Neuronal stem cell (in vitro differentiated cells): ENCODE measurements at regions not wholly inside any gene's neighbourhood (a gene's known extent, or its start where the extent isn't known, plus 50 kb on each side); places are given as distances from the start of the nearest gene placed in this dataset.

ENCODE experiments used
- DNase-seq: peaks from one replicate; pipeline ENCODE4 v3.0.0-alpha.2; 2013; ENCODE audit warnings: low spot score
- H2AFZ ChIP-seq: one replicate; pipeline ENCODE4 v1.6.1; 2013; ENCODE audit warnings: mild to moderate bottlenecking, low read length, inconsistent platforms
- H2AK5ac ChIP-seq: 2 replicates; pipeline ENCODE4 v1.6.1; 2013; ENCODE audit warnings: low read depth, mild to moderate bottlenecking, inconsistent platforms, low read length, moderate library complexity, mixed read lengths
- H2BK120ac ChIP-seq: 2 replicates; pipeline ENCODE4 v1.6.1; 2013; ENCODE audit warnings: low read depth, mild to moderate bottlenecking, inconsistent platforms, low read length, moderate library complexity, mixed read lengths
- H2BK12ac ChIP-seq: one replicate; pipeline ENCODE4 v1.6.1; 2013; ENCODE audit warnings: low read length, inconsistent platforms
- H2BK15ac ChIP-seq: 2 replicates; pipeline ENCODE4 v1.6.1; 2013; ENCODE audit warnings: mild to moderate bottlenecking, low read length, inconsistent platforms, mixed read lengths
- H2BK5ac ChIP-seq: one replicate; pipeline ENCODE4 v1.6.1; 2013; ENCODE audit warnings: inconsistent platforms, mild to moderate bottlenecking, low read length, moderate library complexity
- H3K14ac ChIP-seq: one replicate; pipeline ENCODE4 v1.6.1; 2013; ENCODE audit warnings: low read length, inconsistent platforms
- H3K18ac ChIP-seq: 2 replicates; pipeline ENCODE4 v1.6.1; 2013; ENCODE audit warnings: low read length, inconsistent platforms
- H3K23ac ChIP-seq: 2 replicates; pipeline ENCODE4 v1.6.1; 2013; ENCODE audit warnings: low read depth, mild to moderate bottlenecking, mixed read lengths, low read length, inconsistent platforms; ENCODE audit not compliant: poor library complexity
- H3K27ac ChIP-seq: replicated peaks from 3 replicates; pipeline ENCODE4 v1.5.1; 2013; ENCODE audit warnings: low read length, inconsistent platforms
- H3K27me3 ChIP-seq, 3 experiments: 2 replicates each; pipeline ENCODE4 v1.6.1; 2013; ENCODE audit warnings: low read length in 3 of 3, mild to moderate bottlenecking in 2 of 3, inconsistent platforms in 1 of 3, low read depth in 1 of 3, mixed read lengths in 1 of 3, moderate library complexity in 1 of 3; ENCODE audit not compliant: control insufficient read depth in 3 of 3, insufficient read depth in 3 of 3
- H3K36me3 ChIP-seq, 2 donors: replicated peaks in 1 of 2; 2 replicates each; pipeline ENCODE4 v1.6.1; 2013; ENCODE audit warnings: low read length in 2 of 2; ENCODE audit not compliant: control insufficient read depth in 2 of 2, insufficient read depth in 2 of 2
- H3K4ac ChIP-seq: 2 replicates; pipeline ENCODE4 v1.6.1; 2013; ENCODE audit warnings: inconsistent platforms, mild to moderate bottlenecking, low read length, moderate library complexity
- H3K4me1 ChIP-seq, 2 donors: 1 replicate in 1 of 2; 2 replicates in 1 of 2; pipeline ENCODE4 v1.6.1; 2013; ENCODE audit warnings: low read length in 2 of 2, low read depth in 1 of 2; ENCODE audit not compliant: control insufficient read depth in 2 of 2, insufficient read depth in 1 of 2
- H3K4me2 ChIP-seq: one replicate; pipeline ENCODE4 v1.6.1; 2013; ENCODE audit warnings: mild to moderate bottlenecking, low read length, inconsistent platforms; ENCODE audit not compliant: insufficient read depth, poor library complexity, severe bottlenecking
- H3K4me3 ChIP-seq, 2 donors: 2 replicates each; pipeline ENCODE4 v1.5.1; 2013; ENCODE audit warnings: low read length in 2 of 2, mild to moderate bottlenecking in 2 of 2, inconsistent platforms in 1 of 2, moderate library complexity in 1 of 2
- H3K79me1 ChIP-seq: one replicate; pipeline ENCODE4 v1.6.1; 2013; ENCODE audit warnings: low read depth, mild to moderate bottlenecking, inconsistent platforms, low read length, moderate library complexity
- H3K9ac ChIP-seq: one replicate; pipeline ENCODE4 v1.6.1; 2013; ENCODE audit warnings: mild to moderate bottlenecking, low read depth, low read length, inconsistent platforms; ENCODE audit not compliant: poor library complexity
- H3K9me3 ChIP-seq, 2 donors: replicated peaks in 1 of 2; 2 replicates each; pipeline versions ENCODE3 to v1.6.1; 2013; ENCODE audit warnings: low read length in 2 of 2, mild to moderate bottlenecking in 2 of 2, inconsistent platforms in 1 of 2, low read depth in 1 of 2, mixed read lengths in 1 of 2, moderate library complexity in 1 of 2; ENCODE audit not compliant: control insufficient read depth in 2 of 2, insufficient read depth in 1 of 2
- H4K8ac ChIP-seq: one replicate; pipeline ENCODE4 v1.6.1; 2013; ENCODE audit warnings: low read depth, mild to moderate bottlenecking, inconsistent platforms, low read length, moderate library complexity
- H4K91ac ChIP-seq: one replicate; pipeline ENCODE4 v1.6.1; 2013; ENCODE audit warnings: low read length, low read depth, mild to moderate bottlenecking, inconsistent platforms; ENCODE audit not compliant: poor library complexity
- WGBS, 2 donors: extraction: QIAGEN DNeasy Blood & Tissue Kit; methylation state at CpG; one replicate each; pipeline ENCODE4 v1.1.7; 2013; ENCODE audit warnings: missing lambda C conversion rate in 2 of 2, mixed read lengths in 1 of 2; ENCODE audit not compliant: insufficient read length in 2 of 2, insufficient replicate concordance in 1 of 2; ENCODE audit errors: extremely low coverage in 2 of 2; 5-methylcytosine and 5-hydroxymethylcytosine counted together

DNA sequence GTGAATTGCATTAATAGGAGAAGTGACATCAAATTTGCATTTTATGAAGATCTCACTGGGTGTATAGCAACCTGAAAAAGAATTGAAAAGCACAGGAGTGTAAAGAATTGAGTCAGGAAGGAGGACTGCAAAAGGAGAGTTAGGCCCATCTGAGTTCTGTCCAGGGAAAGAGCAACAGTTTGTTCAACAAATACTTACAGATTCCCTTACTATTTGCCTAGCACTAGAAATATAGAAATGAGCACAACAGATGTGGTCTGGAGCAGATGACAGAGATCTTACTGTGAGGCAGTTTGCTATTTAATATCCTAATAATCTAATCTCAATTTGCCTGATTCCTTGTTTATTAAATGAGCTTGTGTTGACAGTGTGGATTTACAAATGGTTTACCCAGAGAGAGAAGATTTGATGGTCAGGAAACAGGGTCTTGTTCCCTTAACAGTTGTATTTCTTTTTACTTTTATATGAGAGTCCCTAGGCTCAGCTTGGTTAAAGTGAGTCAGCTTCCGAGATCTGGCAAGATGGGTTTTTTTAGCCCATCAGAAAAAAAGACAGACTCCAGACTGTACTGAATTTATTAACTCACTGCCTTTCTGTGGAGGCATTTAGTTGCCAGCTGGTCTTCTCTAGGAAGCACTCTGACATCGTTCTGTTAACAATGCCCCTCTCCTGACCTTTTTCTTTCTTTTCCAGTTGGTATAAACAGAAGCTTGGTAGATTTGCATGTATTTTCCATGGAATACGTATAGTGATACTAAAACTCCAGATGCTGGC, 229.7 kb downstream of the TTC6 start:
- Histone ChIP-seq H2BK120ac (no peak overlapping the region), H3K4me2 (no peak overlapping the region), H3K36me3 (no peaks in the 10 kb centered on the region)

DNA sequence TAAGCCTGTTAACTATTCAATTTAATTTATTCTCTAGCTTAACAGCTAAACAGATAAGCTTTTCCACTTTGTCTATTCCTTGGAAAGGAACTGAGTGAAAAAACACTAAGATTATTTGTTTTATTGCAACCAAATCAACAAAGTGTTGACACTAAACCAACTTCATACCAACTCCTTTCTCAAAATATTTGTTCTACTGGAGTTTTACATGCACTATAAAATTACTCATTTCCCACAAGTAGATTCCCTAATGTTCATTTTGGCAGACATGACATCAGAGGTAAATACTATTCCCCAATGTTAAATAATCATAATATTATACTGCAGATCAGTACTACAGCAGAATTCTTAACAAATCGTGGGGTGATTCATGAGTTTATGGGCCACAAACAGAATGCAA, 231.4 kb downstream of the TTC6 start:
- DNase-seq: no peak
- no CpG with 5 or more reads among the region's 1 CpG for WGBS, 2 donors

More for the DNA sequence above, 229.7 kb downstream of the TTC6 start:
- Histone ChIP-seq H2BK5ac (no peak overlapping the region), H3K23ac (no peak overlapping the region), H3K14ac (no peak overlapping the region), H3K4ac (no peak overlapping the region), H3K18ac (no peak overlapping the region), H2AFZ (no peak overlapping the region), H3K79me1 (no peaks in the 10 kb centered on the region), H2BK15ac (no peak overlapping the region), H2AK5ac (no peak overlapping the region), H4K8ac (no peak overlapping the region), H3K27ac (no peak overlapping the region), H4K91ac (no peak overlapping the region), H2BK12ac (no peak overlapping the region), H3K4me1 (peaks cover 0 to 4% of the 10 kb centered on the region in 2 donors), H3K4me3 (no peak overlapping the region), H3K9ac (no peak overlapping the region), H3K9me3 (no peaks in the 10 kb centered on the region), H3K27me3 (no peaks in the 10 kb centered on the region)
- no peak for DNase-seq
- no CpG with 5 or more reads among the region's 3 CpGs for WGBS, 2 donors

DNA sequence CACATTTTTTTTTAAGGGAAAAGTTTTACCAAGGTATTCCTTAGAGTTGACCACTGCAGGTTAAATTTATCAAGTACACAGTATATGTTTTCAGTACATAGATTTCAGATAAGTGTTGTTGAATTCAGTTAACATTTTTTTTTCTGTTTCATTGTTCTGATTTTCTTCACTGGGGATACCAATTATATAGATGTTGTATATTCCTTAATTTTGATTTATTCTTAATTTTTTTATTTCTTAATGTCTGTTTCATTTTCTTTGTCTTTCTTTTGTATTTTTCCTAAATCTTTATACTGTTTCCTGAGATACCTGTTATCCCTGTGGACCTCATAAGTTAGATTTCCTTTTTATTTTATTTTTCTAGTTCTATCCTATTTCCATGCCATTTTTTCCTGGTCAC, 234.8 kb downstream of the TTC6 start:
- DNase-seq: no peak
- no peak overlapping the region for H3K9ac ChIP-seq

More for the DNA sequence above, 231.4 kb downstream of the TTC6 start:
- no peak overlapping the region for H3K4ac ChIP-seq
- H3K9ac ChIP-seq: no peak overlapping the region
- no peak overlapping the region for H3K23ac ChIP-seq
- no peak overlapping the region for H4K8ac ChIP-seq
- no peak overlapping the region for H4K91ac ChIP-seq
- no peak overlapping the region for H3K27ac ChIP-seq
- H3K79me1 ChIP-seq: no peaks in the 10 kb centered on the region
- H3K4me1 ChIP-seq: peaks cover 0 to 4% of the 10 kb centered on the region in 2 donors
- H2BK5ac ChIP-seq: no peak overlapping the region
- H2BK12ac ChIP-seq: no peak overlapping the region
- no peak overlapping the region for H2BK120ac ChIP-seq
- H3K4me2 ChIP-seq: no peak overlapping the region
- H3K14ac ChIP-seq: no peak overlapping the region
- no peak overlapping the region for H2BK15ac ChIP-seq
- no peak overlapping the region for H2AFZ ChIP-seq
- H3K4me3 ChIP-seq: no peak overlapping the region
- no peak overlapping the region for H3K18ac ChIP-seq
- H3K9me3 ChIP-seq: no peaks in the 10 kb centered on the region
- H2AK5ac ChIP-seq: no peak overlapping the region
- H3K36me3 ChIP-seq: no peaks in the 10 kb centered on the region
- H3K27me3 ChIP-seq: no peaks in the 10 kb centered on the region

DNA sequence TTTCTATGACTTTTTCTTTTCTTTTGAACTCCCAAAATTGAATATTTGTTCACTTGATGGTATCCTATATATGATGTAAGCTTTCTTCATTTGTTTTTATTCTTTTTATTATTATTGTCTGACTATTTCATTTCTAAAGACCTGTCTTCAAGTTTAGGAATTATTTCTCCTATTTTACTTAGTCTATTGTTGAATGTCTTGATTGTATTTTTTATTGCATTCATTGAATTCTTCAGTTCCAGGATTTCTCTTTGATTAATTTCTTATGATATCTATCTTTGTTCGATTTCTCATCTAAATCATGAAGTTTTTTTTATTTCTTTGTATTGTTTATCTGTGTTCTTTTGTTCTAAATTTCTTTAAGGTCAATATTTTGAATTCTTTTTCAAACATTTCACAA, 238.8 kb downstream of the TTC6 start:
- DNase-seq: no peak
- Histone ChIP-seq H2AFZ (no peak overlapping the region), H3K79me1 (no peaks in the 10 kb centered on the region), H3K27me3 (no peaks in the 10 kb centered on the region), H2BK5ac (no peak overlapping the region), H3K9me3 (peaks cover 0 to 3% of the 10 kb centered on the region in 2 donors), H3K18ac (no peak overlapping the region), H3K36me3 (no peaks in the 10 kb centered on the region), H3K4me2 (no peak overlapping the region), H3K4ac (no peak overlapping the region), H3K23ac (no peak overlapping the region), H2BK12ac (no peak overlapping the region), H2BK120ac (no peak overlapping the region), H3K9ac (no peak overlapping the region), H4K8ac (no peak overlapping the region), H3K4me3 (no peak overlapping the region), H3K4me1 (no peaks in the 10 kb centered on the region), H2BK15ac (no peak overlapping the region), H3K27ac (no peak overlapping the region), H4K91ac (no peak overlapping the region), H3K14ac (no peak overlapping the region), H2AK5ac (no peak overlapping the region)
- no CpG with 5 or more reads among the region's 1 CpG for WGBS, 2 donors

More for the DNA sequence above, 234.8 kb downstream of the TTC6 start:
- H3K4me1 ChIP-seq: no peaks in the 10 kb centered on the region
- no peaks in the 10 kb centered on the region for H3K27me3 ChIP-seq
- H2BK15ac ChIP-seq: no peak overlapping the region
- H2BK120ac ChIP-seq: no peak overlapping the region
- no peak overlapping the region for H2BK12ac ChIP-seq
- H3K36me3 ChIP-seq: no peaks in the 10 kb centered on the region
- H2AFZ ChIP-seq: no peak overlapping the region
- no peak overlapping the region for H4K8ac ChIP-seq
- no peak overlapping the region for H3K27ac ChIP-seq
- no peak overlapping the region for H3K4ac ChIP-seq
- no peak overlapping the region for H2AK5ac ChIP-seq
- no peak overlapping the region for H2BK5ac ChIP-seq
- no peak overlapping the region for H3K23ac ChIP-seq
- H3K18ac ChIP-seq: no peak overlapping the region
- H4K91ac ChIP-seq: no peak overlapping the region
- H3K4me2 ChIP-seq: no peak overlapping the region
- no peak overlapping the region for H3K4me3 ChIP-seq
- peaks cover 0 to 3% of the 10 kb centered on the region in 2 donors for H3K9me3 ChIP-seq
- H3K14ac ChIP-seq: no peak overlapping the region
- H3K79me1 ChIP-seq: no peaks in the 10 kb centered on the region
